Spleen (tissue), 7 donors: ENCODE measurements at regions not wholly inside any gene's neighbourhood (a gene's known extent, or its start where the extent isn't known, plus 50 kb on each side); places are given as distances from the start of the nearest gene placed in this dataset.

Source experiments
- POLR2A ChIP-seq, 3 donors: fragments of 450-650 bp; IDR thresholded peaks; one replicate each; pipeline ENCODE4 v1.5.1; 2017; ENCODE audit warnings: antibody characterized with exemption in 3 of 3, mild to moderate bottlenecking in 1 of 3
- POLR2AphosphoS5 ChIP-seq, 3 donors: sonication (generic); formaldehyde crosslinking; IDR thresholded peaks; one replicate each; pipeline ENCODE4 v1.5.1; 2017; ENCODE audit warnings: antibody characterized with exemption in 3 of 3
- TF ChIP-seq, protein P1 (sequence below), 11 experiments: fragments of 200-600 bp in 7 of 11; fragments of 450-650 bp in 4 of 11; sonication (generic) in 4 of 11; IDR thresholded peaks in 8 of 11; conservative IDR thresholded peaks in 3 of 11; 1 replicate in 7 of 11; 2 replicates in 4 of 11; pipeline versions ENCODE4 v1.4.0 to v1.8.0; 2016 to 2021; ENCODE audit warnings: antibody characterized with exemption in 11 of 11, inconsistent platforms in 4 of 11, mild to moderate bottlenecking in 1 of 11
- donor health status: DM: no; HTN: no; CAD: no; lungs with moderate emphysema.
- donor health status: DM: no; HTN: no; CAD: no.
- donor health status: DM: no; HTN: no; CAD: no.

DNA sequence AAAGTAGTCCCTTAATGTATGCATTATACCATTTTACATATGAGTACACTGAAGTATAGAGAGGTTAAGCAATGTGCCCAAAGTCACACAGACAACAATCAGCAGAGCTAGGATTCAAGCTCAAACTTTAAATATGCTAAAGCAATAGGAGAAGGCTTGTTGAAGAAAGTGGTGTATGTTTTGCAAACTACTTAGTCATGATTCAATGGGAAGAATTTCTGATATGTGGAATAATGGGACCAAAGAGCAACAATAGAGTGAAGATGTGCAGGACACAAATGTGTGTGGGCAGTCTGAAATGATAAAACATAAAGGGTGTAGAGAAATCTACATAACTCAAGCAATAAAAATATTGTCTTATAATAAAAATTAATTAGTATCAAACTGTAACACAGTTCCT, 109.0 kb upstream of the ARSJ start:
- TF ChIP-seq, protein P1, sequence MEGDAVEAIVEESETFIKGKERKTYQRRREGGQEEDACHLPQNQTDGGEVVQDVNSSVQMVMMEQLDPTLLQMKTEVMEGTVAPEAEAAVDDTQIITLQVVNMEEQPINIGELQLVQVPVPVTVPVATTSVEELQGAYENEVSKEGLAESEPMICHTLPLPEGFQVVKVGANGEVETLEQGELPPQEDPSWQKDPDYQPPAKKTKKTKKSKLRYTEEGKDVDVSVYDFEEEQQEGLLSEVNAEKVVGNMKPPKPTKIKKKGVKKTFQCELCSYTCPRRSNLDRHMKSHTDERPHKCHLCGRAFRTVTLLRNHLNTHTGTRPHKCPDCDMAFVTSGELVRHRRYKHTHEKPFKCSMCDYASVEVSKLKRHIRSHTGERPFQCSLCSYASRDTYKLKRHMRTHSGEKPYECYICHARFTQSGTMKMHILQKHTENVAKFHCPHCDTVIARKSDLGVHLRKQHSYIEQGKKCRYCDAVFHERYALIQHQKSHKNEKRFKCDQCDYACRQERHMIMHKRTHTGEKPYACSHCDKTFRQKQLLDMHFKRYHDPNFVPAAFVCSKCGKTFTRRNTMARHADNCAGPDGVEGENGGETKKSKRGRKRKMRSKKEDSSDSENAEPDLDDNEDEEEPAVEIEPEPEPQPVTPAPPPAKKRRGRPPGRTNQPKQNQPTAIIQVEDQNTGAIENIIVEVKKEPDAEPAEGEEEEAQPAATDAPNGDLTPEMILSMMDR (IDR thresholded peaks at IDR 0.05 in 8 of 11, conservative IDR thresholded peaks at IDR 0.05 in 3 of 11): no peak
- TF ChIP-seq POLR2AphosphoS5 (IDR thresholded peaks at IDR 0.05) (no peak), POLR2A (IDR thresholded peaks at IDR 0.05) (no peak)
